ENCODE measurements at regions not wholly inside any gene's neighbourhood (a gene's known extent, or its start where the extent isn't known, plus 50 kb on each side); places are given as distances from the start of the nearest gene placed in this dataset.
A peak's percentile ranks its signal among the peaks of the same experiment; 100 is the strongest.

DNA sequence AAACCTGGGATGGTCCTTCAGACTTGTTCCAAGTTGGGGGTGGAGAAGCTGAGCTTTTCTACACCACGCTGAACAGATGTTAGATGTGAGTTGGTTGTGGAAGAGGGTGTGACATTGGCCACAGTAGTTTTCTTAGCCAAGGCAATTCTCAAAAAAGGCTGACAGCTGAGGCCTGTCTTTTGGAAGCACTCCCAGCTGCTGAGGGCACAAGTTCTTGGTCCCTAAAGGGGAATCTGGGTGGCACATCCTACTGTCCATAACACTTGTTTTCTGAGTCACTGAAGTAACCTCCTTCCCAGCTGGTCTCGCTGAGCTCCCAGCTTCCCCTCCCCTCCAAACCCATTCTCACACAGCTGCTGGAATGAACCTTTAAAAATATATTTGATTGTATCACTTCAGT lies 375.7 kb upstream of the KIRREL3 start:
- H3K4me1 ChIP-seq (ENCODE audit: insufficient read depth, low read length): no peaks in the 10 kb centered on the region
- no peak overlapping the region for H3K9ac ChIP-seq (ENCODE audit: low read depth, low read length)
- H3K36me3 ChIP-seq (ENCODE audit: insufficient read depth, low read length): no peaks in the 10 kb centered on the region
- H3K9me3 ChIP-seq (ENCODE audit: control insufficient read depth, insufficient read depth, low read length): no peaks in the 10 kb centered on the region

DNA sequence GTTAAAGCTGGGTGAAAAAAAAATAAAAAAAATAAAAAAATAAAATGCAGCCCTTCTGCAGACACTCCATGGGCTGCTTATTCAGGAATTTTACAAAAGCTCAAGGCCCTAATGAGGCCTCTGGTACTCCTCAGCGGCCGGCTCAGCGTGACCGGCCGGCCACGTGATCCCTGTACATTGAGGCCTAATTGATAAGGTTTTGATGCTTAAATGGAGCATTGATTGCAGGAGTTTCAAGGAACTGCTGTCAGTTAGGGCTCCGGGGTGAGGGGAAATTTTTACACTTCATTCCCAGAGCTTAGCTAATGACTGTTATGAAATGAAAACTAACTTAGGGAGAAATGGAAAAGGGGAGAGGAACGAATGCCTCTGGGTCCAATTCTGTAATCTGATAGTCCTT lies 368.8 kb upstream of the KIRREL3 start:
- H3K9ac ChIP-seq (ENCODE audit: low read depth, low read length): no peak overlapping the region

DNA sequence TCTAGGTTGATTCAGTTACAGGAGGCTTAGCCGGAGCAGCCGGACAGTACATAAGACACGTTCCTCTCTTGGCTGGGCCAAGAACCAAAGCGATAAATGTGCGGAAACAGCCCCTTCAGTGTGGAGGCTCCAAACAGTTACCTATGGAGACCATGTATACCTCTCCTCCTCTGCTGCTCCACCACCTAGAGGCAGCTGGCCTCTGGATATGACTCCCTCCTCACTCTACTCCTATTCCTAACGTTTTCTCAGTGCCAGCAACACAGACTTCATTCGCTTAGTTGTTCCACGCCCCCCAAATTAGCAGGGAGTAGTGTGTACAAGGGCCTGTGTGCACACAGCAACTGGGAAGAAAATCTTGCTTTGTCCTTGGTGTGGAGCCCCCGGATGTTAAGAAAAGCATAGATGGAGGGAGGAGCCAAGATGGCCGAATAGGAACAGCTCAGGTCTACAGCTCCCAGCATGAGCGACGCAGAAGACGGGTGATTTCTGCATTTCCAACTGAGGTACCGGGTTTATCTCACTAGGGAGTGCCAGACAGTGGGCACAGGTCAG lies 362.3 kb upstream of the KIRREL3 start:
- Histone ChIP-seq H3K9me3 (ENCODE audit: control insufficient read depth, insufficient read depth, low read length) (no peaks in the 10 kb centered on the region), H3K36me3 (ENCODE audit: insufficient read depth, low read length) (no peaks in the 10 kb centered on the region), H3K9ac (ENCODE audit: low read depth, low read length) (peak overlapping the region; percentile 20; the same call in 1 of the 2 replicates)

More for the DNA sequence above, 368.8 kb upstream of the KIRREL3 start:
- no peaks in the 10 kb centered on the region for H3K4me1 ChIP-seq (ENCODE audit: insufficient read depth, low read length)
- H3K9me3 ChIP-seq (ENCODE audit: control insufficient read depth, insufficient read depth, low read length): no peaks in the 10 kb centered on the region
- H3K36me3 ChIP-seq (ENCODE audit: insufficient read depth, low read length): no peaks in the 10 kb centered on the region

DNA sequence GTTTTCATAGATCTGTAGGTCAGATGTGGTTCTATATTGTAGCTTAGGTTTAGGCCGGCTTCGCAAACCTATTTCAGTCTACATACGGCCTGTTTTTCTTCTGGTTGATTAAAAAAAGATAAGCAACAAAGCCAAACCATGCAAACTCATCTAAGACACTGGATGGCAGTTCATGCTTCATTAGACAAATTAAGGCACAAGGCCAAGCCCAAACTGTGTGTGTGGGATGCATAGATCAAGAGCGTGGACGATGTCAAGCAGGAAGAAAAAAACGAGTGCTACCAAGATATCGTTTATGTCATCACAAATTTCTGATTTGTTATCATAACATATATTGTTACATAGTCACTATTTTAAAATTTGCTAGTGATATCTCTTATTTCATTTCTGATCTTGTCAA lies 357.6 kb upstream of the KIRREL3 start:
- no peak overlapping the region for H3K9ac ChIP-seq (ENCODE audit: low read depth, low read length)
- no peaks in the 10 kb centered on the region for H3K36me3 ChIP-seq (ENCODE audit: insufficient read depth, low read length)
- no peaks in the 10 kb centered on the region for H3K9me3 ChIP-seq (ENCODE audit: control insufficient read depth, insufficient read depth, low read length)
- H3K4me1 ChIP-seq (ENCODE audit: insufficient read depth, low read length): no peaks in the 10 kb centered on the region

More for the DNA sequence above, 362.3 kb upstream of the KIRREL3 start:
- no peaks in the 10 kb centered on the region for H3K4me1 ChIP-seq (ENCODE audit: insufficient read depth, low read length)

DNA sequence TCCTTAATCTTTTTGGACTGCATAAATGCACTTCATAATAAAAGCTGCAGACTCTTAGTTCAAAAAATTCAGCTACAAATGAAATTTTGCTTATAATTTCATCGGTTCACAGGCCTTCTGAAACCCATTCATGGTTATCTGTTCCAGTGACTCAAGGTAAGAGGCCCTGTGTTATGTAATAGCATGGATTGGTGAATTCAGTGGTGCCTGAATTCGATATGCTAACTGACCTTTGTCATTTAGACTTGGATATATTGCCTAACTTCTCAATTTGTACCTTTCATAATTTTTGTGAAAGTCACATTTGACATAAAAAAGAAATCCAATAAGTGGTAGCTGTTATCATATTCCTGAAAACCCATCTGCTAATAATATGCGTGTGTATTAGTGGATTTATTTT lies 349.9 kb upstream of the KIRREL3 start:
- Histone ChIP-seq H3K9ac (ENCODE audit: low read depth, low read length) (no peak overlapping the region), H3K36me3 (ENCODE audit: insufficient read depth, low read length) (no peaks in the 10 kb centered on the region), H3K4me1 (ENCODE audit: insufficient read depth, low read length) (no peaks in the 10 kb centered on the region), H3K9me3 (ENCODE audit: control insufficient read depth, insufficient read depth, low read length) (peaks cover 11% of the 10 kb centered on the region; the same call in 1 of the 2 replicates)

DNA sequence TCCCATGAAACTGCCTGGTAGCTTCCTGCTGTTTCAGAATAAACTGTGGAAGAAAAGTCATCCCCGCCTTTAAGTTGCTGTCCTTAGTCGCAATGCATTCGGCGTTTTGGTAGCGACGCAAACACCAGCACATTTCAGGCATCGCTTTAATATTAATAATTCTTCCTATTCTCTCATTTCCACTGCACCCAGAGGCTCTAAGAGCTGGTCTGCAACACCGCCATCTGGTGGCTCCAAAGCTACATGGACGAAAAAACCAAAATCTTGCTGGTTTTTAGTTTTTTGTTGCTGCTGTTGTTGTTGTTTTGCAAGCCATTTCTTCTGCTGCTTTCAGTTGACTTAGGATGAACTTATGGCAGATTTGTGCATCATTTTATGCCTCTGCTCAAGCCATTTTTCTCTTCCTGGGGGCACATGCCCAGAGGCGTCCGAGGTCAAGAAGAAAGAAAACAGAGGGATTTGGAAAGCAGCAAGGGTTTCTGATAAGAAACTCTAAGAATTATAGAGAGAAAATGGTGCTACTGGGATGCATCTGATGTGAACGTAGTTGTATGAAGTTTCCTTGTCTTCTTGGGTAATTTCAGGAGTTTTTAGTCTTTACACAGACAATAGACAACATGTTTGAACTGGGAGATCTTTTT lies 345.4 kb upstream of the KIRREL3 start:
- H3K4me1 ChIP-seq (ENCODE audit: insufficient read depth, low read length): no peaks in the 10 kb centered on the region
- peaks cover 11% of the 10 kb centered on the region; the same call in 1 of the 2 replicates for H3K9me3 ChIP-seq (ENCODE audit: control insufficient read depth, insufficient read depth, low read length)
- no peaks in the 10 kb centered on the region for H3K36me3 ChIP-seq (ENCODE audit: insufficient read depth, low read length)
- H3K9ac ChIP-seq (ENCODE audit: low read depth, low read length): no peak overlapping the region

DNA sequence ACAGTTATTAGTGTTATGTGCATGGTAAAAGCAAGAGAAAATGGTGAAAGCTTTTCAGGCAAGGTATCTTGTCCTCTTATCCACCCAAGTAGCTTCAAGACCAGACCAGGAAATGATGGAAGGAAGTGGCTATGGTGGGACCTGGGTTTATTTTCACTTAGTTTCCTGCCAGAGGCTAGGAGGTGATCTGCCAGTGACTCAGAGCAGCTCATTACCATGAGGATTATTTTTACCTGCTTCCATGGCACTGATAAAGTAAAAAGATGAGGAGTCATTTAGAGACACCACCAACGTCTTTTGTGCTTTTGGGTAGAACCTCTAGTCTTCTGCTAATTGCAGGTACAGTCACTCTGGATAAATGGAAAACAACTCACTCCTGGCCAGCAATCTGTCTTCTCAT lies 339.9 kb upstream of the KIRREL3 start:
- H3K4me1 ChIP-seq (ENCODE audit: insufficient read depth, low read length): peaks cover 11% of the 10 kb centered on the region
- H3K9ac ChIP-seq (ENCODE audit: low read depth, low read length): no peak overlapping the region
- H3K36me3 ChIP-seq (ENCODE audit: insufficient read depth, low read length): no peaks in the 10 kb centered on the region
- H3K9me3 ChIP-seq (ENCODE audit: control insufficient read depth, insufficient read depth, low read length): no peaks in the 10 kb centered on the region

DNA sequence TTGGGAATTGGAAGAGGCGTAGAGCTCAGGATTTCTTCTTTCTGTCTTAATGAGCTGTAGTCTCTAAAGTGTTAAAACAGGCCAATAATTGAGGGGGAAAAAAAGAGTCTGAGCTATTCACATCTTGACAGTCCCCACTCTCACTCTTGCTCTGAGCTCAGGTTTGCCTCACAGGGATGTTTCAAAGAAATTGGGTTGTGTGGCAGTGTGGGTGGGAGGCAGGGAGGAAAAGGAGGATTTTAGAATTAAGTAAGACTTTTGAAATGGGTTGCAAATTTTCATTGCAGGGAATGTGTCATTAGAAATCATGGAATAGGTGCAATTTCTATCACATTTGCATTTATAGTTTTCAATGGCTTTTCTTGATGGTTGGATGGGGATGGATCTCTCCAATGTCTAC lies 338.8 kb upstream of the KIRREL3 start:
- peaks cover 11% of the 10 kb centered on the region for H3K4me1 ChIP-seq (ENCODE audit: insufficient read depth, low read length)
- H3K9ac ChIP-seq (ENCODE audit: low read depth, low read length): no peak overlapping the region
- no peaks in the 10 kb centered on the region for H3K9me3 ChIP-seq (ENCODE audit: control insufficient read depth, insufficient read depth, low read length)
- H3K36me3 ChIP-seq (ENCODE audit: insufficient read depth, low read length): no peaks in the 10 kb centered on the region

DNA sequence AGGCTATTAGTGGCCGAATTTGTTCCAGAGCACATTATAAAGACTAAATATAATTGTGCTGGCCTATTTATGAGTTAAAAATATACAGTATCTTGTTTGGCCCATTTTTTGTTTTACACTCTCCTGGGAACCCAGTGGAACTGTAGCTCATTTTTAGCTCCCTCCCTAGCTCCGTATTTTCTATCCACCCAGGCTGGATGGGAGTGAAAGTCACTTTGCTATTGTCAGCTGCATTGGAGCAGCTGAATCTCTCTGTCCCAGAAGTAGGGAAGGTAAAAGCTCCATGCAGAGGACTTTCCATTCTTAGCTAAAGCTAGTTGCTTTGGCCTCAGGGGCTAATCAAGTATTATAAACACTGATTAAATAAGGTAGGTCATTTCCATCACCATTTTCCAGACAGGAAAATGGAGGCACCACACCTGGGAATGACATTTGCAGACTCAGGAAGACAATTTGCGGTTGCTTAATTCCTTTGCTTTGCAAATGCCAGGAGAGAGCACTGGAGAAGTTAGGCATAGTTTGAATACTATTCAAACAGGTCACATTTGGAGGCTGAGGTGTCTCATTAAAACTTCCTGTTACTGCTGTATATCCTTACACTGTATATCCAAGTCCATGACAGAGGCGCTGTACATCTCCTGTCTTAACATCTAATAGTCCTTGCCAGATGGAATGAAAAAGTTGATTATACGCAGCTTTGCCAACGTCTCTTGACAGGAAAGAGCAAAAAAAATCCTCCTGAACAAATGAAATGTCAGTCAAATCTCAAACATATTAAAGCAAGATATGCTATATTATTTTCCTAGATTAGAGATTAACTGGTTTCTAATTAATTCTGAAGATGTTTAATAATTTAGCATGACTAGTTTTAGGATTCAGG lies 338.1 kb upstream of the KIRREL3 start:
- H3K9me3 ChIP-seq (ENCODE audit: control insufficient read depth, insufficient read depth, low read length): no peaks in the 10 kb centered on the region
- H3K9ac ChIP-seq (ENCODE audit: low read depth, low read length): no peak overlapping the region
- peaks cover 11% of the 10 kb centered on the region for H3K4me1 ChIP-seq (ENCODE audit: insufficient read depth, low read length)
- H3K36me3 ChIP-seq (ENCODE audit: insufficient read depth, low read length): no peaks in the 10 kb centered on the region

DNA sequence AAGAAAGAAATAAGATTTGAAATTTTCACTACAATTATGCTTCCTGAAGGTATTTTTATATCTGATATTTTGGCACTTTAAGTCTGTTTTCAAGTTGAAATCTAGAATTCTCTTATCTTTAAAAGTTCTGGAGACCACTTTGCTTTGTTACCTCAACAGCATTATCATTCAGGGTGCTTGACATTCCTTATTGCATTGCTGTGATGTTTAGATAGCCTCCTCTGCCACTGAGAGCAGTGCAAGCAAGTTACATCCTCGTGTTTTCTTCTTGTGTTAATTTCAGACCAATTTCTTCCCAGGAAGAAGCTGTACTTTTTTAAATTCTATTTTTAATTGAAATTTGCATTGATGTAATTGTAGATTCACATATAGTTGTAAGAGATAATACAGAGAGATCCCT lies 333.9 kb upstream of the KIRREL3 start:
- peaks cover 6% of the 10 kb centered on the region for H3K4me1 ChIP-seq (ENCODE audit: insufficient read depth, low read length)
- H3K9me3 ChIP-seq (ENCODE audit: control insufficient read depth, insufficient read depth, low read length): peaks cover 4% of the 10 kb centered on the region
- no peak overlapping the region for H3K9ac ChIP-seq (ENCODE audit: low read depth, low read length)
- H3K36me3 ChIP-seq (ENCODE audit: insufficient read depth, low read length): no peaks in the 10 kb centered on the region

DNA sequence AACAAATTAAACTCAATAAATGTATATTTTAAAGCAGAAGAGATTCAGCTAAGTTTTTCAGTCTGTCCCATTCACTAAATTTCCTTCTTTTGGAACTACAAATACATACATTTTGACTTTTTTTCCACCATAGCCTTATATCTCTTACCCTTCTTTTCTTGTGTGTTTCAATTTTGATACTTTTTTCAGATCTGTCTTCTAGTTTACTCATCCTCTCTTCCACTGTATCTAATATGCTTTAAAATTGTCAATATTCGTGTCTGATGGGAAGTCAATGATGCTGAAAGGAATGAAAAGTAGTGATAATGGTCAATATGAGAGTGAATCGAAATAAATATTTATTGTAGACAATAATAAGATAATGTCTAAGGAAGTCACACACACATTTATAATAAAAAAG lies 332.3 kb upstream of the KIRREL3 start:
- H3K36me3 ChIP-seq (ENCODE audit: insufficient read depth, low read length): no peaks in the 10 kb centered on the region
- H3K9ac ChIP-seq (ENCODE audit: low read depth, low read length): no peak overlapping the region
- peaks cover 2% of the 10 kb centered on the region; the same call in 1 of the 2 replicates for H3K4me1 ChIP-seq (ENCODE audit: insufficient read depth, low read length)
- peaks cover 4% of the 10 kb centered on the region for H3K9me3 ChIP-seq (ENCODE audit: control insufficient read depth, insufficient read depth, low read length)

DNA sequence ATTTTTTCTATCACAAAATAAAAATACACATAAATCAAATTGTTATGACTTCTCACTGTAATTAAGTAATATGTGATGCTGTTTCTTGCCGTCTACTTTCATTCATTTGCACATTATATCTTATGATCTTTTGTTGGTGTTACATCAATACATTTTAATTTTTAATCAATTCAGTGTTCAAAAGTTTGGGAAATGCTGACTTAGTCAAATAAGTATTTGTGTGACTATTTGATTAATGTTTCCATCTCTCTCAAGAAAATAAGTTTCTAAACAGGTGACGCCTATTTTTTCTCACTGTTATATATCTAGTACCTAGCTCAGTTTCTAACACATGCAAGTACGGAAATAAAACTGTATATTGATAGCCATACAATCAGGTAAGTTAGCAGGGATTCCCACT lies 329.5 kb upstream of the KIRREL3 start:
- Histone ChIP-seq H3K9ac (ENCODE audit: low read depth, low read length) (no peak overlapping the region), H3K36me3 (ENCODE audit: insufficient read depth, low read length) (no peaks in the 10 kb centered on the region), H3K9me3 (ENCODE audit: control insufficient read depth, insufficient read depth, low read length) (peaks cover 4% of the 10 kb centered on the region), H3K4me1 (ENCODE audit: insufficient read depth, low read length) (no peaks in the 10 kb centered on the region)

DNA sequence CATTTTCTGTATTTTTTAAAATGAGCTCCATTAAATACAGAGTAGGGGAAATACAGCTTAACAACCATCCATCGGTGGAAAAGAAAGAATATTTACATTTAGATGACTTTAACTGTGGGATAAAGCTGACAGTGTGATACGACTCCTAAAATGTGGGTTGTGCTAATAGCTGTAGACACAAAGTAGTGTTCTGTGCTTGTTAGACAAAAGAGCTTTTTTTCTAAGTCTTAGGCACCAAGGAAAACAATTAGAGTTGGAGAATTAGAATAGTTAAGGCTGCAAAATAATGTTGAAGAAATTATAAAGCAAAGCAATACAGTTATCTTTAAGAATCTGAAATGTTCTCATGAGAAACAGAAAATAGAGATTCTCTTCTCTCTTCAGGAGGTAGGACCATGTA lies 307.7 kb upstream of the KIRREL3 start:
- H3K36me3 ChIP-seq (ENCODE audit: insufficient read depth, low read length): no peaks in the 10 kb centered on the region
- H3K9ac ChIP-seq (ENCODE audit: low read depth, low read length): no peak overlapping the region
- no peaks in the 10 kb centered on the region for H3K4me1 ChIP-seq (ENCODE audit: insufficient read depth, low read length)
- H3K9me3 ChIP-seq (ENCODE audit: control insufficient read depth, insufficient read depth, low read length): no peaks in the 10 kb centered on the region

DNA sequence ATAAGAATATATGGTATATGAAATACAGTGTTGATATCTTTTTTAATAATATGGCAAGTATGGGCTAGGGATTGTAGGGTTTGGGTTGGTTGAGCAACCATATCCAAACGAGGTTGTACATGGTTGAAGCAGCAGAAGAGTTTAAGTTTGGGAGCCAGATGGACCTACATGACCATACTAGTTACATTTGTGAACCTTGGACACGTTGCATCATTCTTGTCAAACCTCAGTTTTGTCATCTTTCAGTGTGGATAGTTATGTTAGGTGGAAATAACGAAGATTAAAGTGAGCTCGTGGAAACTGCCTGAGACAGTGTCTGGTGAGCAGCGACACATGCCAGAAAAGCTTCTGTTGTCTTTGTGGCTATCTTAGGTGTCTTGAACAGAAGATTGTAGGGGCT lies 307.1 kb upstream of the KIRREL3 start:
- H3K36me3 ChIP-seq (ENCODE audit: insufficient read depth, low read length): no peaks in the 10 kb centered on the region
- no peaks in the 10 kb centered on the region for H3K9me3 ChIP-seq (ENCODE audit: control insufficient read depth, insufficient read depth, low read length)
- no peak overlapping the region for H3K9ac ChIP-seq (ENCODE audit: low read depth, low read length)
- H3K4me1 ChIP-seq (ENCODE audit: insufficient read depth, low read length): no peaks in the 10 kb centered on the region

DNA sequence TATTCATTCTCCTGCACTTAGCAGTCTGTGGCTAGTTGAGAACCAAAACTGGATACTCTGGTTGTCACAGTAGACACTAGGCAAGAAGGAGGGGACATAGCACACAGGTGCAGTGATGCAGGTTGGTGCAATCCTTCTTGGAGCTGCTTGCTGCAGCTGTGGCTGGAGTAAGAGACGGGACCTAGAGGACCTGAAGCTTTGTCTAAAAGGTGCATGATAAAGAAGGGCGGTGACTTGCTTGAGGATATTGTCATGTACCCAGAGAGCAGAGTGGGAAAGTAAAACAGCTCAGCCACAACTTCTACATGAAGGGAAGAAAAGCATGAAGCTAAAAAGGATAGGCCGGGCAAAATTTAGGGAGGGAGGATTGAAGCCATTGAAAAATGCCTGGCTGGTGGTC lies 304.1 kb upstream of the KIRREL3 start:
- Histone ChIP-seq H3K9ac (ENCODE audit: low read depth, low read length) (no peak overlapping the region), H3K9me3 (ENCODE audit: control insufficient read depth, insufficient read depth, low read length) (no peaks in the 10 kb centered on the region), H3K36me3 (ENCODE audit: insufficient read depth, low read length) (no peaks in the 10 kb centered on the region), H3K4me1 (ENCODE audit: insufficient read depth, low read length) (no peaks in the 10 kb centered on the region)

All from ES-I3 (cell line).